ENCODE measurements at regions not wholly inside any gene's neighbourhood (a gene's known extent, or its start where the extent isn't known, plus 50 kb on each side); places are given as distances from the start of the nearest gene placed in this dataset.
"Not testable (repeated sequence)": the region's sequence is repeated elsewhere in the genome, so short reads cannot be mapped to it uniquely, and the experiment has no call there.

DNA sequence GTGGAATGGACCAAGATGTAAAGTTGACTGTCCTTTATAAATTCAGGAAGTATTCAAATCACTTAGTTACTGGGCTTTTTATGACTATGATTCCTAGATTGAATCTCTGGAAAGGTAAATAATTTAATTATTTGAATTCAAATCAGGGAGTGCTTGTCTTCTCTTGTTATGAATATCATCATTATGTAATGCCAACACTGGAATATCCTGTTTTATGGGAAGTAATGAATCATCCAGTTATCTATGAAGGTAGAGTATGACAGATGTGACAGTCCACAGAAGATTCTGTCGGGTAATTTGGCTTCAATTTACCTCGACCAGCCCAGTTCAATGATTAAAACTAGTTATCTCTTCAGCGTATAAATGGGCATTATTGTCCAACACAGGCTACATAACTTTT is 141.0 kb upstream of the NUDT12 start:
- Histone ChIP-seq H3K36me3 (ENCODE audit: control insufficient read depth, insufficient read depth, low read length) (no peaks in the 10 kb centered on the region), H3K4me3 (ENCODE audit: low read length) (no peak overlapping the region), H3K27me3 (ENCODE audit: control insufficient read depth, insufficient read depth, low read length) (no peaks in the 10 kb centered on the region), H3K27ac (ENCODE audit: low read length) (no peak overlapping the region), H3K4me1 (ENCODE audit: control insufficient read depth, insufficient read depth, low read length) (no peaks in the 10 kb centered on the region), H3K9me3 (ENCODE audit: control insufficient read depth, insufficient read depth, low read length) (no peaks in the 10 kb centered on the region)
- Mint-ChIP-seq H3K4me1 (no peaks in the 10 kb centered on the region), H3K27me3 (ENCODE audit: low read depth in 2 of 2) (no peaks in the 10 kb centered on the region), H3K9me3 (peaks cover 3 to 4% of the 10 kb centered on the region in 2 donors), H3K36me3 (no peaks in the 10 kb centered on the region), H3K27ac (no peak overlapping the region), H3K4me3 (no peak overlapping the region)
- ATAC-seq, result no peak
- intact Hi-C loops (cut with micrococcal nuclease), result no loop called here
- TF ChIP-seq, protein P1, sequence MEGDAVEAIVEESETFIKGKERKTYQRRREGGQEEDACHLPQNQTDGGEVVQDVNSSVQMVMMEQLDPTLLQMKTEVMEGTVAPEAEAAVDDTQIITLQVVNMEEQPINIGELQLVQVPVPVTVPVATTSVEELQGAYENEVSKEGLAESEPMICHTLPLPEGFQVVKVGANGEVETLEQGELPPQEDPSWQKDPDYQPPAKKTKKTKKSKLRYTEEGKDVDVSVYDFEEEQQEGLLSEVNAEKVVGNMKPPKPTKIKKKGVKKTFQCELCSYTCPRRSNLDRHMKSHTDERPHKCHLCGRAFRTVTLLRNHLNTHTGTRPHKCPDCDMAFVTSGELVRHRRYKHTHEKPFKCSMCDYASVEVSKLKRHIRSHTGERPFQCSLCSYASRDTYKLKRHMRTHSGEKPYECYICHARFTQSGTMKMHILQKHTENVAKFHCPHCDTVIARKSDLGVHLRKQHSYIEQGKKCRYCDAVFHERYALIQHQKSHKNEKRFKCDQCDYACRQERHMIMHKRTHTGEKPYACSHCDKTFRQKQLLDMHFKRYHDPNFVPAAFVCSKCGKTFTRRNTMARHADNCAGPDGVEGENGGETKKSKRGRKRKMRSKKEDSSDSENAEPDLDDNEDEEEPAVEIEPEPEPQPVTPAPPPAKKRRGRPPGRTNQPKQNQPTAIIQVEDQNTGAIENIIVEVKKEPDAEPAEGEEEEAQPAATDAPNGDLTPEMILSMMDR (IDR thresholded peaks at IDR 0.05), result no peak
- WGBS (ENCODE audit: insufficient coverage), result 60% methylated on average over 2 of the region's 3 CpGs
- DNase-seq, result no peak

DNA sequence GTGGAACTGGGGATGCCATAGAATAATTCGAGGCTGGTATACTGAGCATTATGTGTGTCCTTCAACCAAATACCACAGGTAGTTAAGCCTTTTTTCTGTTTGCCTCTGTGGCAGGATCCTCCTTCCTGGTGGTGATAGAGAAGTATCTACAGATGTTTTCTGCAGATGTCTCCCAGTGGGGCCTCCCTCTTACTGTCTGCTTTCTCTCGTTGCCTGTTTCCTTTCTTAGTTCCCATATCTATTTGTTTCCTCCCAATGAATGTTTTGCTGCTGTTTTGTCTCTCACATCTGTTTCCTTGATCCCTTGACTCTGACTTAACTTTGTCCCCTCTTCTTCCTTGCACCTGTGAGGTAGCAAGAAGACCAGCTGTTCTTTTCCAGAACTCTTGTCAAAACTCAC is 130.9 kb upstream of the NUDT12 start:
- H3K9me3 ChIP-seq (ENCODE audit: control insufficient read depth, insufficient read depth, low read length), result no peaks in the 10 kb centered on the region
- no peaks in the 10 kb centered on the region for H3K36me3 ChIP-seq (ENCODE audit: control insufficient read depth, insufficient read depth, low read length)
- Mint-ChIP-seq H3K36me3 (no peaks in the 10 kb centered on the region), H3K4me1 (no peaks in the 10 kb centered on the region), H3K9me3 (peaks cover 5% of the 10 kb centered on the region in 2 donors), H3K4me3 (no peak overlapping the region), H3K27me3 (ENCODE audit: low read depth in 2 of 2) (no peaks in the 10 kb centered on the region), H3K27ac (no peak overlapping the region)
- DNase-seq (no peak), ATAC-seq (no peak)
- intact Hi-C loops (cut with micrococcal nuclease), result no loop called here
- no peak overlapping the region for H3K27ac ChIP-seq (ENCODE audit: low read length)
- H3K27me3 ChIP-seq (ENCODE audit: control insufficient read depth, insufficient read depth, low read length), result no peaks in the 10 kb centered on the region
- TF ChIP-seq, protein P1 (IDR thresholded peaks at IDR 0.05), result no peak
- no peak overlapping the region for H3K4me3 ChIP-seq (ENCODE audit: low read length)
- 55% methylated on average over 2 of the region's 2 CpGs for WGBS (ENCODE audit: insufficient coverage)
- no peaks in the 10 kb centered on the region for H3K4me1 ChIP-seq (ENCODE audit: control insufficient read depth, insufficient read depth, low read length)

DNA sequence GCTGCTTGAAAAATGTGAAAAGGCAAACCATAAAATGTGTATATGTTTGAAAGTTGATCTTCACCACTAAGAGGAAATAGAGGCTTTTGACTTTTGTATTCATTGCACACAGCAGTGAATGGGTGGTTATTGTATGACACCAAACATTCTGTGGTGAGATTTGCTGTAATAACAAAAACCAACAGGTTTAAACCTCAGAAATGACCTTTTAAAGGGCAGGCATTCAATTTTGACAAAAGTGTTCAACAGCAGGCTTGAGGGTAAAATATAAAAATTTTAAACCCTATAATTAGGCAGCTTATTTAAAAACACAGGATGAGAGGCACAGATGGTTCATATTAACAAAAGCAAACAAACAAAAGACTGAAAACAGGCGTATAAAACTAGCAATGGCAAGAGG is 128.1 kb upstream of the NUDT12 start:
- intact Hi-C loops (cut with micrococcal nuclease), result no loop called here
- WGBS (ENCODE audit: insufficient coverage), result no CpG with 5 or more reads among the region's 1 CpG

DNA sequence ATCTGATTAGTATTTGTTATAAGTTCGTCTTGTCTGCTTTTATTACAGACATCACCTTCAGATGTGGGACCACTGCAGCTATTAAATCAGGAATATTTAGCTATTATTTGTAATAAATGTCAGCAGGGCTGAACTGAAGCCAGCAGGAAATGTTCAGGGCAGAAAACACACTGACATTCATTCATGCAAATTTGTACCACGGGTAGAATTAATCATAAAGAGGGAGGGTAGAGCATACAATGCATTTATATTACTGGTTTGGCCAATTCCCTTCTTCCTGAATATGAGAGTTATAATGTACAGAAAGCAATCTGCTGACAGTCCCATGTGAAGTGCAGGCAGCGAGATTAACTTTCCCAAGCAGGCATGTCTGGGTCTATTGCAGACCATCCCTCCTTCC is 117.3 kb upstream of the NUDT12 start:
- H3K27me3 Mint-ChIP-seq (ENCODE audit: low read depth in 2 of 2), result no peaks in the 10 kb centered on the region
- 73% methylated on average over 3 of the region's 3 CpGs for WGBS (ENCODE audit: insufficient coverage)
- H3K27ac ChIP-seq (ENCODE audit: low read length), result no peak overlapping the region
- H3K4me3 ChIP-seq (ENCODE audit: low read length), result no peak overlapping the region
- no peaks in the 10 kb centered on the region for H3K36me3 Mint-ChIP-seq
- ATAC-seq (no peak), DNase-seq (no peak)
- no peaks in the 10 kb centered on the region for H3K4me1 ChIP-seq (ENCODE audit: control insufficient read depth, insufficient read depth, low read length)
- H3K27me3 ChIP-seq (ENCODE audit: control insufficient read depth, insufficient read depth, low read length), result no peaks in the 10 kb centered on the region
- intact Hi-C loops (cut with micrococcal nuclease), result no loop called here
- peaks cover 13 to 14% of the 10 kb centered on the region in 2 donors for H3K9me3 Mint-ChIP-seq
- H3K36me3 ChIP-seq (ENCODE audit: control insufficient read depth, insufficient read depth, low read length), result no peaks in the 10 kb centered on the region
- H3K9me3 ChIP-seq (ENCODE audit: control insufficient read depth, insufficient read depth, low read length), result no peaks in the 10 kb centered on the region
- TF ChIP-seq, protein P1 (IDR thresholded peaks at IDR 0.05), result no peak
- no peak overlapping the region for H3K4me3 Mint-ChIP-seq
- no peak overlapping the region for H3K27ac Mint-ChIP-seq
- H3K4me1 Mint-ChIP-seq, result no peaks in the 10 kb centered on the region

More for the DNA sequence above, 128.1 kb upstream of the NUDT12 start:
- no peak for ATAC-seq
- Histone ChIP-seq H3K4me3 (ENCODE audit: low read length) (no peak overlapping the region), H3K36me3 (ENCODE audit: control insufficient read depth, insufficient read depth, low read length) (no peaks in the 10 kb centered on the region), H3K4me1 (ENCODE audit: control insufficient read depth, insufficient read depth, low read length) (no peaks in the 10 kb centered on the region), H3K27ac (ENCODE audit: low read length) (no peak overlapping the region), H3K27me3 (ENCODE audit: control insufficient read depth, insufficient read depth, low read length) (no peaks in the 10 kb centered on the region), H3K9me3 (ENCODE audit: control insufficient read depth, insufficient read depth, low read length) (no peaks in the 10 kb centered on the region)
- no peaks in the 10 kb centered on the region for H3K4me1 Mint-ChIP-seq
- no peaks in the 10 kb centered on the region for H3K36me3 Mint-ChIP-seq
- no peaks in the 10 kb centered on the region for H3K27me3 Mint-ChIP-seq (ENCODE audit: low read depth in 2 of 2)
- H3K27ac Mint-ChIP-seq, result no peak overlapping the region
- H3K4me3 Mint-ChIP-seq, result no peak overlapping the region
- TF ChIP-seq, protein P1 (IDR thresholded peaks at IDR 0.05), result no peak
- peaks cover 2 to 8% of the 10 kb centered on the region in 2 donors for H3K9me3 Mint-ChIP-seq
- no peak for DNase-seq

DNA sequence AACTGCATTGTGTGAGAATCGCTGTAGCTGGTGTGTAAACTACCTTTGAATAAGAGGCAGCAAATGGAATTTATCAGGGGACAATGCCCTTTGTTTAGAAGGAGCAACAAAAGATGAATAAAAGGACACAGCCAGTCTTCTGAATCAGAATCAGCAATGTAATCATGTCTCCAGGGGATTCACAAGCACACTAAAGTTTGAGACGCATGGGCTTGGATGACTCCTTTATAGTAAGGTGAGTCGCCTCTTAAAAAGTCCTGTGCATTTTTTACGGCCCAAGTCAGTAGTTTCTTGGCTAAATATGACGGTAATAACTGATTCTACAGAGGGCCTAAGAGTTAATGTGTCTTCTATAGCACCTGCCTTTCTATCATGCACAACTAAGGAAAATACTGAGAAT is 113.6 kb upstream of the NUDT12 start:
- H3K4me3 ChIP-seq (ENCODE audit: low read length); H3K36me3 ChIP-seq (ENCODE audit: control insufficient read depth, insufficient read depth, low read length); H3K27ac Mint-ChIP-seq; H3K4me3 Mint-ChIP-seq; DNase-seq; H3K36me3 Mint-ChIP-seq; H3K9me3 ChIP-seq (ENCODE audit: control insufficient read depth, insufficient read depth, low read length); intact Hi-C loops (cut with micrococcal nuclease); H3K27me3 Mint-ChIP-seq (ENCODE audit: low read depth in 2 of 2); H3K27me3 ChIP-seq (ENCODE audit: control insufficient read depth, insufficient read depth, low read length); ATAC-seq; H3K27ac ChIP-seq (ENCODE audit: low read length); H3K4me1 ChIP-seq (ENCODE audit: control insufficient read depth, insufficient read depth, low read length); H3K4me1 Mint-ChIP-seq: not testable (repeated sequence)
- WGBS (ENCODE audit: insufficient coverage), result 94% methylated on average over 4 of the region's 5 CpGs
- peaks cover 12 to 13% of the 10 kb centered on the region in 2 donors for H3K9me3 Mint-ChIP-seq

Data from natural killer cell (primary cell).